ENCODE measurements at regions not wholly inside any gene's neighbourhood (a gene's known extent, or its start where the extent isn't known, plus 50 kb on each side); places are given as distances from the start of the nearest gene placed in this dataset.

GRCh38 chr15:53911431-53911830 lies 66.8 kb upstream of the UNC13C start:
- TF ChIP-seq EZH2phosphoT487 (IDR thresholded peaks at IDR 0.05; ENCODE audit: borderline replicate concordance, low read length) (no peak), CTCF (conservative IDR thresholded peaks at IDR 0.05; ENCODE audit: low read depth, low read length) (no peak)
